NOMO-1 treated with DMSO at 0.1 percent for 48 hours (cell line): ENCODE measurements at regions not wholly inside any gene's neighbourhood (a gene's known extent, or its start where the extent isn't known, plus 50 kb on each side); places are given as distances from the start of the nearest gene placed in this dataset.

Source experiments
- DNase-seq: peaks from one replicate; lab custom pipeline; 2025; ENCODE audit not compliant: unreplicated experiment; lab: John Stamatoyannopoulos, UW

DNA sequence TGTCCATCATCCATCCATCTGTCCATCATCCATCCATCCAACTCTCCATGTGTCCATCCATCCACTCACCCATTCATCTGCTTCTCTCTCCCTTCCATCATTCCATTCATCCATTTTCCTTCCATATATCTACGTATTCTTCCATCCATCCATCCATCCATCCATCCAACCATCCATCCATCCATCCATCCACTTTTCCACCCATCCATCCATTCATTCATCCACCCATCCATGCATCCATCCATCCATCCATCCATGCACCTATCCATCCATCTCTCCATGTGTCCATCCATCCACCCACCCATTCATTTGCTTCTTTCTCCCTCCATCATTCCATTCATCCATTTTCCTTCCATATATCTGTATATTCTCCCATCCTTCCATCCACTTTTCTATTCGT, 214.0 kb upstream of the RTL1 start:
- no peak for DNase-seq

DNA sequence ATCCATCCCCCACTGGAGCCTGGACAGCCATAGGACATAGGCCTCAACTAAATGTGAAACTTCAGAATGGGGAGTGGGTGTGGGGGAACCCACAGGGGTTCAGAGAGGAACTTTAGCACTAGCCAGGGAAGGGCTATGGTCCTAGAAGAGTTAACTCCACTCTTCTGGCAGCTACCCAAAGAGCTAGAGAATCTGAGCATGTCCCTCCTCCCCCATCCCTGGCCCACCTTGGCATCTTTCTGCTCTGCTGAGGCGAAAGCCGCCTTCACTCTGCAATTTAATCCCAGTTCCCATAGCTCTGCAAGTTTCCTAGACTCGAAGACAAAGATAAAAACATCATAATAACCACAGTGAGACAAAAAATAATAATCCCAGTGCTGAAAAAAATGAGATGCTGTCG, 214.7 kb upstream of the RTL1 start:
- DNase-seq, result no peak

DNA sequence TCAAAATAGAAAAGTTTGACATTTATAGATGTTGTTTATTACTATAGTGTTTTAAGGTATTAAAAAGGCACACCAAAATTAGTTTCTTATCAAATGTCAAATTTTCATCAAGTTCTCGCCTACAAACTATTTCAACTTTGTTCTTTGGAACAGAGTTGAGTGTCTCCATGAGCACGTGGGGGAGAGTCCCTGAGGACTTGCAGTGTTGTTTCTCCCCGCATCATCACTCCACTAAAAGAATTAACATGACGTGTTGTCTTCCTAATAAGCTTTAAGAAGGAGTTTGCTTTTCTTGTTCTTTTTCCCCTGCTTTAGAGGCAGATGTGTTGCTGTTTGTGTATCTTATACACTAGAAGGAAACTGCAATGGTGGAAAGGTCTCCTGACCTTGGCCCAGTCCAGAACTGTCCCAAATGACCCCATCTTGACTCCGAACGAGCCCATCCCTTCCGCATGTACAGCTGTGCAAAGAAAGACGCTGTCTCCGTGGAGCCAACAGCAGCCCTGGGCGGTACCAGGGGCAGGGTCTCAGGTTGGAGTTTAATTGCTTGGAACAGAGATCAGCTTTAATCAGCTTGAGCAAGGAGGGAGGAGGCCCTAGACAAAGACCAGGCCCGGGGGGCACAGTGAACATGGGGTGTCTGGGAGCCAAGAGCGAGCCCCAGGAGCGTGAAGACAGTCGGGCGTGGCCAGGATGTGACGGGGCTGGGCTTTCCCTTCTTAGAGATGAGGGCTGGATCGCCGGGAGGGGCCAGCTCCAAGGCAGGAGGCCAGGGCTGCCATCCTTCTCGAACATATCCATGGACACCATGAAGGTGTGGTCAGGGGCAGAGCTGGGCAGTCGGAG, 215.4 kb upstream of the RTL1 start:
- DNase-seq, result no peak

DNA sequence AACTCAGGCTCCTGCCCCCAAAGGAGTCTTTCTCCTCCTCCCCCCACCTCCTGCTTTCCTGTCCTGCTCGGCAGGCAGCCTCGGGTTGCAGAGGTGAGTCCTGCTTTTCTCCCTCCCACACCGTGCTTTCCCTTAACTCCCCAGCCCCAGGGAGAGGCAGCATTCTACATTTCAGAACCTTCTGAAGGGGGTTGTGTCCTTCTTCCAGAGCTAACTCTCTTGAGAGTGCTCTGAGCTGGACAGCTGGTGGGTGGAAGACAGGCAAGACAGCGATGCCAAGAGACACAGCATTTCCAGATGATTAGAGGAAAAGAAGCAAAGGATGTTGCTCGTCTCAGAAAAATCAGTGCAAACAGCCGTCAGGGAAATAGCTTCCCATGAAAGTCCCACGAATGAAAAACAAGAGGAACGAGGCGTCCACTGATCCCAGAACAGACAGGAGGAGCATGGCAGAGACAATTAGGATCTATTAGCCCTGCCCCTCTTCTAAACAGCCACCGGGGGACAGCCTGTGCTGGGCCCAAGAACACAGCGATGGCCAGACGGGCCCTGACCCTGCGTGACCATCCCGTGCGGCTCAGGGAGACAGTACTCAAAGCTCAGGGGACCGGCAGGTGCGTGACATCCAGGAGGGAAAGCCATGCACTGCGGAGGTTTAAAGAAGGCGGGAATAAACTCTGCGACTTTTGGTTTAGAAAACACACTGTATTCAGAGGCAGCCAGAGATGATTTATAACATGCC, 216.5 kb upstream of the RTL1 start:
- DNase-seq, result no peak

DNA sequence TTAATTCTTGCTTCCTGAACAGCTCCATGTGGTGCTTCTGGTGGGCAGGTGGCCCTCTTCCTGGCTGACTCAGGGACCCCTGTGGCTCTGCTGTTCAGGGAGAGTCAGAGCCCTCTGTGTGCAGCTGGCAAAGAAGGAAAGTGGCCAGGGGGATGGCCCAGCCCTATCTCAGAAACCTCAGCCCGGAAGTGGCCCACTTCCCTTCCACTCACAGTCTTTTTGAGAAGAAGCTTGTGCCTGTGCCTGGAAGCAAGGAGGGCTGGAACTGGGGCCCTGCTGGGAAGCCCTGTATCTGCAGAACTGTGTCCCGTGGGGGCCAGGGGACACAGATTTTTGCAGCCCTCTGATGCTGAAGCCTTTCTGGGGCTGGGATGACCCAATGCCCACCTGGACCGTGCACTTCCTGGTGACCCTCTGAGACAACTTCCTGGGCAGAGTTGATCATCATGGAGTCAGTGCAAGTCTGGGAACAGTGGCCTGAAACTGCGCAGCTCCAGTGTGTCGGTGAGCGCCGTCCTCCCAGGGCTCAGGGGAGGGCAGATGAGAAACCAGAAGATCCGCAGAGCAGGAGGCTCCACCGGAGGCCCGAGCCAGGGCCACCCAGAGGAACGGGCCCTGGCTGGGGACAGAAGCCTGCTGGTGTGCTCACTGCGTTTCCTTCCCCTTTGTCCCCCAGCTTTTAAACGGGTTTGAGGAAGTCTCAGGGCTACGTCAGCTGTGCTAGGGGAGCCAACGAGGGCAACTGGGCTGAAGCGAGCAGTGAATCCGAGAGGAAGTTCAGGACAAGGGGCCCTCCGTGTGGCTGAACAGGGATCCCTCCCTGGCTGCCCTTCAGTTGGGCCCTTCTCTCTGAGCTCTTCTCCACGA, 217.4 kb upstream of the RTL1 start:
- peak; percentile 92 for DNase-seq

DNA sequence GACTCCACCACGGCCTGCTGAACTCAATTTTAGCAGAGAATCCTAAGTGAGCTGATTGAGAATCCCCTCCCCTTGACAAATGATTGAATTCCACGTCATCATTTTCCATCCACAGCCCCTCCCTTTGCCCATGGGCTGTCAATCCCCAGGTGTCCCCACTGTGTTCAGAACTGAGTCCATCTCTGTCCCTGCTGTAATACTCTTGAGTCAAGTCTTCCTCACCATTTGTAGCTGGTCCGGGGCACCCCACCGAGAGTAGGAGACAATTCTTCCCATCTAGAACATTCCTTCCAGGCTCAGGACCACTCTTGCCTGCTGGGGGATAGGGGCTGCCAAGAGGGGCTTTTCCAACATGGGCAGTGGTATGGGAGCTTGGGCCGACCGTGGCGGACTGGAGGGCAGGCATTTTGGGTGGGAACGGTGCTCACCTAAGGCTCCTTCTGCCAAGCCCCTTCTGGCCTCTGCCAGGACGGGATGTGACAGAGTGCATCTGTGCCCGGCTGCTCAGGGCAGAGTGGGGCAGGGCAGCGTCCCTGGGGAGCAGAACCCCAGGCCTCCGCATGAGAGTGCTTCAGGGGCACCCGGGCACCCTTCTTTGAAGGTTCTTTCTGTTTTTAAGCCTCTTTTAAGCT, 218.1 kb upstream of the RTL1 start:
- DNase-seq, result no peak

DNA sequence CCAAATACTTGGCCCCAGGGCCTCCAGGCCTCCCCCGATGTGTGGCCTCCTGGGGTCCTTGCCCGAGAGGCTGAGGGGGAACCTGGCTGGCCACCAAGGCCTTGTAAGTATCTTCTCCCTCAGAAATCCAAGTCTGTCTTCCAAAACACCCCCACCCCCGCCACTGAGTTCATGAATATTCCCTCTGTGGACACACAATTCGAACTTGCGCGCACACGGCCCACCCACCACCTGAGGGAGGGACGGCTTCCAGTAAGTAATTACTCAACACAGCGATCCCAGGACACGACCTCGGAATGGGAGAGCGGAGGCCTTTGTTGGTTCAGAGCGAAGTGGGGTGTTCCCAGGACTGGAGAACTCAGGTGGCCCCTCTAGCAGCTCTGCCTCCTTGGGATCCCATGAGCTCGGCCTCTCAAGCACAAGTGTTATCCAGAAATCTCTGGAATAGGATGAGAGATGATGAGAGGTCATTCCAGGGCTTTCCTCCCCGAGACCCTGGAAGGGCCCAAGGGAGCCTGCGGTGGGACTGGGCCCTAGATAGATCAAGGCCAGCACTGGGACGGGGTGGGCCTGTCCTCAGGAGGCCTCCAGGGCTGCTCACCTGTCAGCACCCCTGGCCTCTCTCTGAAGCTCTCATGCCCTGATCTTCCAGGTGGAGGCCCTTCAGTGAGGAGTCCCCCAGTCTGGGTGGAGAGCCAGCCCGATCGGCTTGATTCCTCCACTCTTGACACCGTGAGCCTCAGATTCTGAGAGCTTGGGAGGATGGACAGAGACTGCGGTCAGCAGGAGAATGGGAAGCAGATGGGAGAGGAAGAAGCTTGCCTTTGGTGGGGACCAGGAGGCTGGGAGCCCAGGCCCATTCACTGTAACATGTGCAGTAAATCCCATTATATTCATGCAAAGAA, 219.0 kb upstream of the RTL1 start:
- no peak for DNase-seq

DNA sequence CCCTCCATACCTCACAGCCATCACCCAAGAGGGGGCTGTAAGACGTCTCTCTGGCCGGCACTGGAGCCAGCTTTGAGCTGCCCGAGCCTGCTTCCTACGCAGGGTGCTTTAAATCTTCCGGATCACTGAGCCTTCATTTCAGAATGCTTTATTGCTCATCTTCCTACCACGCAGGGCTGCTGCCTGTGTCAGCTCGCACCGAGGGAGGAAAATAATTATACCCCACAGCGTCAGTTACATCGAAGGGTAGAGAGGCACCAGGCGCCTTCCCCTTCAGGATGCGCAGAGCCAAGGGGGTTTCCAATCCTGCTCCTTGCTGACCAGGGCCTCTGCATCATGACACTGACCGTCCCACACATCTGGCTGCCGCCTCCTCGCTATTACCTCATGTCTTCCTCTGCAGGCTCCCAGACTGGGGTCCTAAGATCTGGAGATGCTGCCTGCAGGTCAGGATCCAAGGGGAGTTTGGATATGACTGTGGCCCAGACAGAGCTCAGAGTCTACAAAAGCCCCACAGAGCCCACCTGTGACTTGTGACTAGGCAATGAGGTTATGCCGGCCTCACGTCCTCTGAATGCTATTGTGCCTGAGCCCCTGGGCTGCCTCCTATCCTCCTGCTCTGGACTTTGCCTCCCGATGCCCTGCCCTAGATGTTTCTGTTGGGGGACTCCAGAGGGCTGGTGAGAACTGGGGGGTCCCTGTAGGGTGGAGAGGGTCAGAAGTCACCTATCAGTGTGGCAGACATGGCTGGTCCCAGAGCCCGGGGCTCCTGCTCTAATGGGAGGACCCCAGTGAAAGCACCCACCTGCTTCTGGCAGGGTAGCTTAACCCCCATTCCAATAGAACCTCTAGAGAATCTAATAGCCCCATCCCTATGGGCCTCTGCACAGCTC, 220.3 kb upstream of the RTL1 start:
- DNase-seq, result no peak

DNA sequence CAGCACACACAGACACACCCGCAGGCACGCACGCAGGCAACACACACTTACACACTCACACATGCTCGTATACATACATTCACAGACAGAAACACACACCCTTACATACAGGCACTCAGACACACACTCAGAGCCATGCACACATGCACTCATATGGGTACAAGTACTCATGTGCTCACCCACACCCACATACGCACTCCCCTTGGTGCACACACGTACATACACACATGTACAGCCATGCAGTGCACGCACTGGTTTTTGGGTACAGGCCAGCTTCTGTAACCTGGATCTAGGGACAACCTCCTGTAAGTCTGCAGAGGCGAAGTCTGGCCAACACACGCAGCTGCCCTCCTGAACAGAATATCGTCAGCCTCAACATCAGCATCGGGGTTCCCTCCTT, 221.3 kb upstream of the RTL1 start:
- DNase-seq, result no peak

DNA sequence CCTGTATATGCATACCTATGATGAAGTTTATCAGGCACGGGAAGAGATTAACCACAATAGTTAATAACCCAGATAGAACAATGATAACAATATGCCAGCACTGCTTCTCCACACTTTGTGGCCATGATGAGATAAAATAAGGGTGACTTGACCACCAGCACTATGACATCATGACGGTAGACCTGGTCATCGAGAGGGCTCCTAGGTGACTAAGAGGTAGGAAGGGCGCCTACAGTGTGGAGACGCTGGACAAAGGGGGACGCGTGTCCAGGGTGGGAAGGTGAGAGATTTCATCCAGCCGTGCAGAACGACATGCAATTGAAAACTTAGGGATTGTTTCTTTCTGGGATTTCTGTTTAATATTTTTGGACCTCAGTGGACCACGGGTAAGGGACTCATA, 221.8 kb upstream of the RTL1 start:
- no peak for DNase-seq

DNA sequence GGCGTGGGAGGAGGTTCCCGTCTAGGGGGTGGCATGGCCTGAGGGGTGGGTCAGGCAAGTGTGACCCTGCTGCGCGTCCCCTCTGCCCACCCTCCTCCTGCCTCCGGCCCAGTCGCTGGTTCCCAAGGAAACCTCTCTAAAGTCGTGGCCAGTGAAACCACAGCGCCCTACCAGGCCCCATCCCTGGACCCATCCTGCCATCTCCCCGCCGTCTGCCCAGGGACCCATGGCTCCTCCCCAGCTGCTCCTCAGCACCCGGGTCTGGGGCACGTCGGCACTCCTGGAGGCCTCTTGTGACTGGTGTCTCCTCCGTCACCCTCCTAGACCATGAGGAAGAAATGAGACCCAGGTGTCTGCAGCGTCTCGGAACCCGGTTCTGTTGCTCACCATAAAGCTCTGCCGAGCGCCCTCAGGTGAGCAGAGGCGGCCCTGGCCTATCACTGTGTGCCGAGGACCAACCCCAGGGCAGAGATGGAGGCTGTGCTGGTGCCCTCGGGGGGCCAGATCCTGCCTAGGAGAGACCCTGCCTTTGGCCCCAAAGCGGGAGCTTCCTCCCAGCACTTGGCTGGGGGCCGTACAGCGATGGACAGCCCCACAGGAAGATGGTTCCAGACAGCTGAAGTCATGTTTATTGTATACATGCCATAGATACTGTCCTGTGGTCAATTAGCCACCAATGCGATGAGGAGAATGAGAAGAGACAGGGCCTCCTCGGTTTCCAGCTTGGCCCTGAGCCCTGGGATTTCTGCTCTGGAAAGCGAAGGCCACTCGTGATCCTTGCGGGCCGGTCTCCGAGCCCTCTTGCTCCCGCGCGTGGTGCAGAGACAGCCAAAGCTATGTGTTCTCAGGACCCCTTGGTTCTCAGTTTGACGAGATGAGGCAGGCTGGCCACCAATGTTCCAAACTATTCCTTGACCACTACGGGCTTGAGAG, 222.5 kb upstream of the RTL1 start:
- DNase-seq, result no peak

DNA sequence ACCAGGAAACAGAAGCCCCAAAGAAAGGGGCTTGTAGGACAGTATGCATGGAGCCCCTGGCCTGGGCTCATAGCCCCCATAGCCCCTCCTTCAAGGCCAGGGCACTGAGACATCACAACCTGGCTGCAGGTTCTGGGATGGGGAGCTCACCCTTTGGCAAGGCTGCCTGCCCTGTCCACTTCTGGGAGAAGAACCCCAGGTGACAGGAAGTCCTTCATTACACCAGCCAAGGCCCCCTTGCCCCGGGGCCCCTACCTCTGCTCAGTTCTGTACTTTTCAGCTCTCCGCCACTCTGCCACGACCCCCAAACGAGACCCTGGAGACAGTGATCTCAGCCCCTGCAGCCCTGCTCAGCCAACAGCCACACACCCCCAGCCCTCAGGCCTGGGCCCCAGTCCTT, 223.2 kb upstream of the RTL1 start:
- no peak for DNase-seq

DNA sequence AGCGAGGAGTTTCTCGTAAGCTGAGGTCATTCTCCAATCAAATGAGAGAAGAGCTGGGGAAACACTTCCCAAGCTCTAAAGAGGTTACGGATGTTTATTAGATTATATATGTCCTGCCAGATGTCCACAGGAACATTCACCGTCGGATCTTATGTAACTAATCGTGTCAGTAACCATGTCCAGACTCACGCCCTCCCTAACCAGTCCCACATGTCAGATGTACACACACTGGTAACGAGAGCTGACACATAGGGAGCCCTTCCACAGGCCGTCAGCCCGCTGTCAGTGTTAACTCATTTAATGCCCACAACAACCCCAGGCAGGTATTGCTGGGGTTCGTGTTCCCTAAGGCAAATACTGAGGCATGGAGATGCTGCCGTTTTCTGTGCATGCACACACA, 223.7 kb upstream of the RTL1 start:
- DNase-seq, result no peak

DNA sequence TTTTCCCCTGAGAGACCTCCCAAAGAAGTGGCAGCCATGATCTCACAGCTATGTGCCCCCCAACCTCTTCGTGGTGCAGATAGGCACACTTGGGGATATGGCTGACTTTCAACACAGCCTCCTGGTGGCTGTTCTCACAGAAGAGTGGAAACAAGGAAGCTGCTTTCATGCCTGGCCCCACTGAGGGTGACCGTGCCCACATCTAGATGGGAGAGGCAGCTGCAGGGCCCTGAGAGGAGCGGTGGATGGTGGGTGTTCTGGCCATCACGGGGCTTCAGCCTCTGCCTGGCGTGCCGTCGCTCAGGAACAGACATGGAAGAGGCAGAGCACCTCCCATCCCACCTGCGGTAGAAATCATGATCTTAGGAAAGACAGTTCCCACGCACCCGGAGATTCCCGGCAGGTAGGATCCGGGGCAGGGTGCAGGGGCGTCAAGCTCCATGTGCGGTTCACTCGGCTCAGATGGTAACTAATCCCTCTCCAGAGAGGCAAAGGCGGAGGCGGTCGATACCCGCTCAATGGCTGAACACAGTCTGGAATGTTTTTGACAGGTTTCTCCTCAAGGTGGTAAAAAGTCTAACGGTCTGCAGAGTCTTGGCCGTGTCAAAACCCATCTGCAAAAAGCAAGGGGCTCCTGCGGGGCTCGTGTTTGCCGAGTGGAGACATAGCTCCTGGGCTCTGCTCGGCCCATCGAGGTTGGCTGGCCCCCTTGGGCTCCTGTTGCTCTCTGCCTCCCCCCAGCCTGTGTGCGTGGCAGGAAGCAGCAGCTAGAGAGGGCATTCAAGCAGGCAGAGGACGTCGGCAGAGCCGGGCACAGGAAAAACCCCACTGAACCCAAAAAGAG, 225.2 kb upstream of the RTL1 start:
- no peak for DNase-seq

DNA sequence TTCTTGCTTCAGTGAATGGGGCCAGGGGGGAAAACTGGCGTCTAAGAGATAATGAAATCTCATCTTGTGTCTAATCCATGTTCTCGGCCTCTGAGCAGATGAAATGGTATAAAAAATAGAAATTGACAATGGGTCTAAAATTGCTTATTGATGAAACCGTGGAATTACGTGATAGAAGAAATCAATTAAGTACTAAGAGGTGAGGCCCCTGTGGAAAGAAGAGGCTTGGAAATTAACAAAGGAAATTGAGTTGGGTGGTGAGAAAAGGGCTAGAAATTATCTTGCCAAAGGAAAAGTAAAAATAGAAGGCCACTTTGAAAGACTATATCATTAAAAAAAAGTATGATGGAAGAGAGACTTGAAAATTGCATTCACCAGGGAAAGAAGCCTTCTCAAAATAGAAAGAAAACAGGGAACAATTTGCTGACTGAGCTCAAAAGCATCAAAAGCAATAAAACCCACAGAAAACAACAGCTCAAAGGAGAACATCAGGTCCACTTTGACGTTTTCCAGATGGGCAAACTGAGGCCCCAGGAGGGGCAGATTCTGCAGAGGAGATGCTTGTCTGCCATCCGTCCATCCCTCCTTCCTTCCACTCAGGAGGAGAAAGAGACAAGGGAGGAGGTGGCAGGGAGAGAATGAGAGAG, 226.1 kb upstream of the RTL1 start:
- no peak for DNase-seq

DNA sequence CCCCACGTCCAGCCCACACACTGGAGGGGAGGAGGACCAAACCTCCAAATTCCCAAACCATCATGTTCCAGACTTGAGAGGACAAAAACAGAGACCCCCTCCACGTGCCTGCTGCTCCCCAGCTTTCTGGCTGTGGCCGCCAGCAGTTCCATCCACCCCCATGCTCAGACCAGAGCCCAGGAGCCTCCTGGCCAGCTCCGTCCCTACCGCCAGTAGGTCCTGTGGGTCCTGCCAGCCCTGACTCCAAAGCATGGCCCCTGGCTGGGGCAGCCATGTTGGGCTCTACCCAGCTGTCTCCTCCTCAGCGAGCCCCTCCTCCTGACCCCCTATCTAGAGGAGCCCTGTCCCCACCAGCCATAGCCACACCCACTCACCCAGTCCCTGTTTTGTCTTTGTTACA, 227.3 kb upstream of the RTL1 start:
- DNase-seq, result no peak

DNA sequence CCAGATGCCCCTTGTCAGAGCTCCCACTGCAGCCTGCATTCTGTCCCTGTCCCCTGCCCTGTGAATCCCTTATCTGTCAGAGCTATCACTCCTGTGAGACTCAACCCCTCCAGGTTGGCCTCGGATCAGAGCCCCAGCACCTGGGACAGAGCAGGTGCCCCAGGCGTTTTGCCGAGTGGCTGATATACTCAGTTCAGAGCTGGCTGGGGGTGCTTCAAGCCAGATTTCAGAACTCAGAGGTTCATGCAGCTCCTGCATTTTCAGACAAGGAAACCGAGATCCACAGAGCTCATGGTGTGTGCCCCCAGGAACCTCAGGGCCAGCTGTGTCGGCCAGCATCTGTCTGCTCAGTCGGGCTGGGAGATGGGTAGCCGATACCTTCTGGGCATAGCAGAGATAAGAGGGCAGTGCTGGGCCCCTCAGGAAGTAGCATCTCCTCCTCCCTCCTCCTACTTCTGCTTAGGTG, 228.0 kb upstream of the RTL1 start:
- DNase-seq, result no peak
